GM12878 (cell line): ENCODE measurements at regions not wholly inside any gene's neighbourhood (a gene's known extent, or its start where the extent isn't known, plus 50 kb on each side); places are given as distances from the start of the nearest gene placed in this dataset.

Experiments used
- ATAC-seq: fragments of 200-7000 bp; cut with Tn5 transposase; 3 replicates; pipeline ENCODE4 v1.9.1; 2020; ENCODE audit warnings: mild to moderate bottlenecking, moderate library complexity
- BruUV-seq: library from RNA; stranded (reverse); fragments of 400-500 nt; replicated peaks from 2 replicates; lab custom pipeline; 2021; lab: Mats Ljungman, UMichigan
- CTCF ChIA-PET: fragments of 300-600 bp; sonication (Branson Sonifier 250); formaldehyde crosslinking; extraction: SDS; loops from one replicate; lab custom pipeline; 2021; ENCODE audit warnings: inconsistent platforms; lab: Yijun Ruan, JAX
- POLR2A ChIA-PET: fragments of 350-600 bp; formaldehyde crosslinking; extraction: SDS; loops from one replicate; lab custom pipeline; 2021; ENCODE audit warnings: inconsistent platforms; lab: Charles Lee
- RAD21 ChIA-PET: fragments of 300-600 bp; sonication (Branson Sonifier 250); formaldehyde crosslinking; loops from one replicate; lab custom pipeline; 2023; ENCODE audit warnings: antibody characterized with exemption; ENCODE audit not compliant: unreplicated experiment; lab: Charles Lee
- SMC1A ChIA-PET: fragments of 300-600 bp; sonication (Branson Sonifier 250); formaldehyde crosslinking; loops from one replicate; lab custom pipeline; 2023; ENCODE audit not compliant: unreplicated experiment, uncharacterized antibody; lab: Charles Lee
- DNase-seq: peaks from one replicate; pipeline ENCODE4 v3.0.0-alpha.2; 2011; ENCODE audit warnings: low read depth, low spot score
- FAIRE-seq: peaks from 3 replicates; lab custom pipeline; 2011; peaks lifted over from hg19 to GRCh38; lab: Jason Lieb, UNC
- H2AFZ ChIP-seq: 2 replicates; pipeline ENCODE4 v1.6.0; 2011; ENCODE audit warnings: low read depth, low read length, control low read depth; ENCODE audit not compliant: control insufficient read depth
- H3K27ac ChIP-seq: 2 replicates; pipeline ENCODE4 v1.5.1; 2011; ENCODE audit warnings: control low read depth; ENCODE audit not compliant: control insufficient read depth, insufficient read depth
- H3K27me3 ChIP-seq, 2 experiments: replicated peaks in 1 of 2; 2 replicates each; pipeline versions ENCODE4 v1.6.0 to v1.6.1; 2011; ENCODE audit warnings: low read length in 1 of 2; ENCODE audit not compliant: control insufficient read depth in 2 of 2, insufficient read depth in 2 of 2
- H3K36me3 ChIP-seq, 2 experiments: 2 replicates each; pipeline ENCODE4 v1.5.1; 2011; ENCODE audit warnings: low read length in 1 of 2; ENCODE audit not compliant: control insufficient read depth in 2 of 2, insufficient read depth in 2 of 2
- H3K4me1 ChIP-seq: 2 replicates; pipeline ENCODE4 v1.6.1; 2011; ENCODE audit warnings: mild to moderate bottlenecking, low read length, moderate library complexity, mixed read lengths; ENCODE audit not compliant: control insufficient read depth, insufficient read depth
- H3K4me2 ChIP-seq: 2 replicates; pipeline ENCODE4 v1.6.0; 2011; ENCODE audit warnings: control low read depth; ENCODE audit not compliant: control insufficient read depth, insufficient read depth
- H3K4me3 ChIP-seq: fragments of 200-600 bp; sonication (generic); 2 replicates; pipeline ENCODE4 v1.5.1; 2016
- H3K79me2 ChIP-seq: 2 replicates; pipeline ENCODE4 v1.6.0; 2011; ENCODE audit warnings: low read length; ENCODE audit not compliant: control insufficient read depth, insufficient read depth
- H3K9ac ChIP-seq: 2 replicates; pipeline ENCODE4 v1.8.0; 2011; ENCODE audit warnings: low read length, control low read depth, mixed read lengths; ENCODE audit not compliant: control insufficient read depth, insufficient read depth
- H3K9me3 ChIP-seq: replicated peaks from 3 replicates; pipeline ENCODE4 v1.5.1; 2011; ENCODE audit warnings: mild to moderate bottlenecking, low read length; ENCODE audit not compliant: control insufficient read depth, insufficient read depth
- H4K20me1 ChIP-seq: 2 replicates; pipeline ENCODE4 v1.6.0; 2011; ENCODE audit not compliant: control insufficient read depth, insufficient read depth
- ATF7 ChIP-seq: fragments of 450-650 bp; IDR thresholded peaks from 2 replicates; pipeline ENCODE4 v1.6.1; 2016; ENCODE audit warnings: low read depth, mild to moderate bottlenecking
- BACH1 ChIP-seq: fragments of 450-650 bp; IDR thresholded peaks from 2 replicates; pipeline ENCODE4 v1.6.1; 2017; ENCODE audit warnings: mild to moderate bottlenecking, borderline replicate concordance
- CHD2 ChIP-seq: IDR thresholded peaks from 2 replicates; pipeline ENCODE4 v1.6.1; 2011; ENCODE audit warnings: low read depth, low read length, improper control_type of control experiment, borderline replicate concordance
- FOXK2 ChIP-seq: fragments of 450-650 bp; IDR thresholded peaks from 2 replicates; pipeline ENCODE4 v1.6.1; 2017; ENCODE audit warnings: mild to moderate bottlenecking, moderate library complexity
- MEF2A ChIP-seq: IDR thresholded peaks from 2 replicates; pipeline ENCODE4 v1.6.1; 2011; ENCODE audit warnings: low read depth, mild to moderate bottlenecking, low read length, moderate library complexity; ENCODE audit not compliant: insufficient read depth
- NFXL1 ChIP-seq: fragments of 450-650 bp; IDR thresholded peaks from 2 replicates; pipeline ENCODE4 v1.6.1; 2017; ENCODE audit warnings: antibody characterized with exemption, mild to moderate bottlenecking, borderline replicate concordance
- NFYA ChIP-seq: IDR thresholded peaks from 2 replicates; pipeline ENCODE4 v1.6.1; 2011; ENCODE audit warnings: low read depth, mild to moderate bottlenecking, low read length, improper control_type of control experiment, borderline replicate concordance
- SMARCA5 ChIP-seq: fragments of 450-650 bp; IDR thresholded peaks from 2 replicates; pipeline ENCODE4 v1.6.1; 2017; ENCODE audit warnings: mild to moderate bottlenecking
- SREBF2 ChIP-seq: IDR thresholded peaks from 2 replicates; pipeline ENCODE4 v1.6.1; 2012; ENCODE audit warnings: mild to moderate bottlenecking, low read length
- TBL1XR1 ChIP-seq: IDR thresholded peaks from 2 replicates; pipeline ENCODE4 v1.6.1; 2012; ENCODE audit warnings: low read depth, low read length, improper control_type of control experiment
- ZNF217 ChIP-seq: fragments of 450-650 bp; IDR thresholded peaks from 2 replicates; pipeline ENCODE4 v1.6.1; 2017; ENCODE audit warnings: antibody characterized with exemption, mild to moderate bottlenecking
- ZNF24 ChIP-seq: fragments of 450-650 bp; IDR thresholded peaks from 2 replicates; pipeline ENCODE4 v1.6.1; 2017; ENCODE audit warnings: antibody characterized with exemption, mild to moderate bottlenecking
- ZNF622 ChIP-seq: fragments of 450-650 bp; IDR thresholded peaks from 2 replicates; pipeline ENCODE4 v1.6.1; 2017; ENCODE audit warnings: mild to moderate bottlenecking, inconsistent platforms
- ZSCAN29 ChIP-seq: fragments of 450-650 bp; IDR thresholded peaks from 2 replicates; pipeline ENCODE4 v1.6.1; 2017; ENCODE audit warnings: mild to moderate bottlenecking, moderate library complexity
- WGBS: methylation state at CpG from one replicate; pipeline ENCODE4 v1.1.6; 2016; ENCODE audit warnings: low lambda C conversion rate; ENCODE audit not compliant: insufficient replicate concordance, insufficient coverage; ENCODE audit errors: missing lambda C conversion rate; 5-methylcytosine and 5-hydroxymethylcytosine counted together
- in situ Hi-C: fragments of 300-500 bp; cut with MboI; formaldehyde crosslinking; loops from 9 replicates; pipeline ENCODE4 v1.14.3; 2018; ENCODE audit warnings: mixed read lengths
- intact Hi-C: fragments of 100-400 bp; cut with micrococcal nuclease; formaldehyde crosslinking; loops from one replicate; pipeline ENCODE4 v1.14.2; 2022; ENCODE audit not compliant: unreplicated experiment
- TF ChIP-seq, protein P1 (sequence below): IDR thresholded peaks from 2 replicates; pipeline ENCODE4 v1.6.1; 2012; ENCODE audit warnings: improper control_type of control experiment, low read depth, low read length; ENCODE audit not compliant: insufficient replicate concordance
- TF ChIP-seq, protein P2 (sequence below), 3 experiments: IDR thresholded peaks in 2 of 3; conservative IDR thresholded peaks in 1 of 3; 2 replicates each; pipeline ENCODE4 v1.5.1; 2011; ENCODE audit warnings: low read depth in 3 of 3, low read length in 3 of 3, mild to moderate bottlenecking in 3 of 3, control low read depth in 2 of 3, moderate library complexity in 2 of 3, inconsistent platforms in 1 of 3, mixed read lengths in 1 of 3; ENCODE audit not compliant: control insufficient read depth in 2 of 3, insufficient read depth in 1 of 3; ENCODE audit errors: extremely low read depth in 1 of 3
- TF ChIP-seq, protein P3 (sequence below): IDR thresholded peaks from 2 replicates; pipeline ENCODE4 v1.6.1; 2012; ENCODE audit warnings: low read depth, low read length, improper control_type of control experiment

GRCh38 chr20:18879262-18879661 lies 65.7 kb downstream of the SCP2D1 start (continued):
- TF ChIP-seq, protein P1, sequence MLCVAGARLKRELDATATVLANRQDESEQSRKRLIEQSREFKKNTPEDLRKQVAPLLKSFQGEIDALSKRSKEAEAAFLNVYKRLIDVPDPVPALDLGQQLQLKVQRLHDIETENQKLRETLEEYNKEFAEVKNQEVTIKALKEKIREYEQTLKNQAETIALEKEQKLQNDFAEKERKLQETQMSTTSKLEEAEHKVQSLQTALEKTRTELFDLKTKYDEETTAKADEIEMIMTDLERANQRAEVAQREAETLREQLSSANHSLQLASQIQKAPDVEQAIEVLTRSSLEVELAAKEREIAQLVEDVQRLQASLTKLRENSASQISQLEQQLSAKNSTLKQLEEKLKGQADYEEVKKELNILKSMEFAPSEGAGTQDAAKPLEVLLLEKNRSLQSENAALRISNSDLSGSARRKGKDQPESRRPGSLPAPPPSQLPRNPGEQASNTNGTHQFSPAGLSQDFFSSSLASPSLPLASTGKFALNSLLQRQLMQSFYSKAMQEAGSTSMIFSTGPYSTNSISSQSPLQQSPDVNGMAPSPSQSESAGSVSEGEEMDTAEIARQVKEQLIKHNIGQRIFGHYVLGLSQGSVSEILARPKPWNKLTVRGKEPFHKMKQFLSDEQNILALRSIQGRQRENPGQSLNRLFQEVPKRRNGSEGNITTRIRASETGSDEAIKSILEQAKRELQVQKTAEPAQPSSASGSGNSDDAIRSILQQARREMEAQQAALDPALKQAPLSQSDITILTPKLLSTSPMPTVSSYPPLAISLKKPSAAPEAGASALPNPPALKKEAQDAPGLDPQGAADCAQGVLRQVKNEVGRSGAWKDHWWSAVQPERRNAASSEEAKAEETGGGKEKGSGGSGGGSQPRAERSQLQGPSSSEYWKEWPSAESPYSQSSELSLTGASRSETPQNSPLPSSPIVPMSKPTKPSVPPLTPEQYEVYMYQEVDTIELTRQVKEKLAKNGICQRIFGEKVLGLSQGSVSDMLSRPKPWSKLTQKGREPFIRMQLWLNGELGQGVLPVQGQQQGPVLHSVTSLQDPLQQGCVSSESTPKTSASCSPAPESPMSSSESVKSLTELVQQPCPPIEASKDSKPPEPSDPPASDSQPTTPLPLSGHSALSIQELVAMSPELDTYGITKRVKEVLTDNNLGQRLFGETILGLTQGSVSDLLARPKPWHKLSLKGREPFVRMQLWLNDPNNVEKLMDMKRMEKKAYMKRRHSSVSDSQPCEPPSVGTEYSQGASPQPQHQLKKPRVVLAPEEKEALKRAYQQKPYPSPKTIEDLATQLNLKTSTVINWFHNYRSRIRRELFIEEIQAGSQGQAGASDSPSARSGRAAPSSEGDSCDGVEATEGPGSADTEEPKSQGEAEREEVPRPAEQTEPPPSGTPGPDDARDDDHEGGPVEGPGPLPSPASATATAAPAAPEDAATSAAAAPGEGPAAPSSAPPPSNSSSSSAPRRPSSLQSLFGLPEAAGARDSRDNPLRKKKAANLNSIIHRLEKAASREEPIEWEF: no peak
- TF ChIP-seq SREBF2 (no peak), CHD2 (no peak), ZNF217 (no peak)

DNA sequence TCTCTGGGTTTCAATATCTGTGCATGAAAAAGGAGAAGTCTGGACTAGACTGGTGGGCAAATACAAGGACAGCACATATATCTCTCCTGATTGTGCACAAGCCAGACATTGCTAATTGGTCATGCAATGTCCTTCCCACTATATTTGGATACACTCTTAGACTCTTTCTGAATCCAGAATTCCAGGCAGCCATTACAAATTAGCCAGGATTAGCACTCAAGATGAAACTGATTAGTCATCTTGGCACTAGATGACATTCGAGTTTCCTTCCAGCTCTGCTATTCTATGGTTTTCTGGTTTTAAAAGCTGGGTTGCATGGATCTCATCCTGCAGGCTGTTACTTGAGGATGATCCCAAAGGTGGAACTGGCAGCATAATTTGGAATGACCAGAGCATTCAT lies 73.2 kb downstream of the SCP2D1 start:
- FAIRE-seq (no peak), ATAC-seq (no peak), DNase-seq (no peak)
- ChIA-PET CTCF (no interaction called here), POLR2A (no interaction called here), RAD21 (no interaction called here), SMC1A (no interaction called here)
- H3K36me3 ChIP-seq: no peaks in the 10 kb centered on the region
- H3K9ac ChIP-seq: no peak overlapping the region
- no peak overlapping the region for H3K4me3 ChIP-seq
- intact Hi-C loops: no loop called here
- H2AFZ ChIP-seq: no peak overlapping the region
- in situ Hi-C loops: no loop called here
- WGBS: 0% methylated on average over 1 of the region's 1 CpG
- H3K4me2 ChIP-seq: no peak overlapping the region
- no peaks in the 10 kb centered on the region for H3K9me3 ChIP-seq
- no peaks in the 10 kb centered on the region for H4K20me1 ChIP-seq
- H3K79me2 ChIP-seq: no peaks in the 10 kb centered on the region
- H3K27ac ChIP-seq: no peak overlapping the region
- no TSS peak for BruUV-seq
- no peaks in the 10 kb centered on the region for H3K4me1 ChIP-seq
- H3K27me3 ChIP-seq: no peaks in the 10 kb centered on the region
- TF ChIP-seq, protein P2, sequence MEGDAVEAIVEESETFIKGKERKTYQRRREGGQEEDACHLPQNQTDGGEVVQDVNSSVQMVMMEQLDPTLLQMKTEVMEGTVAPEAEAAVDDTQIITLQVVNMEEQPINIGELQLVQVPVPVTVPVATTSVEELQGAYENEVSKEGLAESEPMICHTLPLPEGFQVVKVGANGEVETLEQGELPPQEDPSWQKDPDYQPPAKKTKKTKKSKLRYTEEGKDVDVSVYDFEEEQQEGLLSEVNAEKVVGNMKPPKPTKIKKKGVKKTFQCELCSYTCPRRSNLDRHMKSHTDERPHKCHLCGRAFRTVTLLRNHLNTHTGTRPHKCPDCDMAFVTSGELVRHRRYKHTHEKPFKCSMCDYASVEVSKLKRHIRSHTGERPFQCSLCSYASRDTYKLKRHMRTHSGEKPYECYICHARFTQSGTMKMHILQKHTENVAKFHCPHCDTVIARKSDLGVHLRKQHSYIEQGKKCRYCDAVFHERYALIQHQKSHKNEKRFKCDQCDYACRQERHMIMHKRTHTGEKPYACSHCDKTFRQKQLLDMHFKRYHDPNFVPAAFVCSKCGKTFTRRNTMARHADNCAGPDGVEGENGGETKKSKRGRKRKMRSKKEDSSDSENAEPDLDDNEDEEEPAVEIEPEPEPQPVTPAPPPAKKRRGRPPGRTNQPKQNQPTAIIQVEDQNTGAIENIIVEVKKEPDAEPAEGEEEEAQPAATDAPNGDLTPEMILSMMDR (IDR thresholded peaks at IDR 0.05 in 2 of 3, conservative IDR thresholded peaks at IDR 0.05 in 1 of 3; ENCODE audit: control insufficient read depth in 2 of 3, extremely low read depth in 1 of 3, insufficient read depth in 1 of 3, low read depth in 3 of 3, low read length in 3 of 3): no peak
- TF ChIP-seq ZSCAN29: no peak
- TF ChIP-seq BACH1: no peak
- TF ChIP-seq FOXK2: no peak
- no peak for TF ChIP-seq ATF7
- TF ChIP-seq NFYA: no peak
- no peak for TF ChIP-seq TBL1XR1
- no peak for TF ChIP-seq ZNF24
- no peak for TF ChIP-seq NFXL1
- TF ChIP-seq SMARCA5: no peak
- TF ChIP-seq ZNF622: no peak
- no peak for TF ChIP-seq MEF2A
- TF ChIP-seq, protein P3, sequence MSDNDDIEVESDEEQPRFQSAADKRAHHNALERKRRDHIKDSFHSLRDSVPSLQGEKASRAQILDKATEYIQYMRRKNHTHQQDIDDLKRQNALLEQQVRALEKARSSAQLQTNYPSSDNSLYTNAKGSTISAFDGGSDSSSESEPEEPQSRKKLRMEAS: no peak
